GM12878 (cell line): ENCODE measurements at regions not wholly inside any gene's neighbourhood (a gene's known extent, or its start where the extent isn't known, plus 50 kb on each side); places are given as distances from the start of the nearest gene placed in this dataset.

Experiments
- ATAC-seq: fragments of 200-7000 bp; cut with Tn5 transposase; 3 replicates; pipeline ENCODE4 v1.9.1; 2020; ENCODE audit warnings: mild to moderate bottlenecking, moderate library complexity
- BruUV-seq: library from RNA; stranded (reverse); fragments of 400-500 nt; replicated peaks from 2 replicates; lab custom pipeline; 2021; lab: Mats Ljungman, UMichigan
- CTCF ChIA-PET: fragments of 300-600 bp; sonication (Branson Sonifier 250); formaldehyde crosslinking; extraction: SDS; loops from one replicate; lab custom pipeline; 2021; ENCODE audit warnings: inconsistent platforms; lab: Yijun Ruan, JAX
- POLR2A ChIA-PET: fragments of 350-600 bp; formaldehyde crosslinking; extraction: SDS; loops from one replicate; lab custom pipeline; 2021; ENCODE audit warnings: inconsistent platforms; lab: Charles Lee
- RAD21 ChIA-PET: fragments of 300-600 bp; sonication (Branson Sonifier 250); formaldehyde crosslinking; loops from one replicate; lab custom pipeline; 2023; ENCODE audit warnings: antibody characterized with exemption; ENCODE audit not compliant: unreplicated experiment; lab: Charles Lee
- SMC1A ChIA-PET: fragments of 300-600 bp; sonication (Branson Sonifier 250); formaldehyde crosslinking; loops from one replicate; lab custom pipeline; 2023; ENCODE audit not compliant: unreplicated experiment, uncharacterized antibody; lab: Charles Lee
- DNase-seq: peaks from one replicate; pipeline ENCODE4 v3.0.0-alpha.2; 2011; ENCODE audit warnings: low read depth, low spot score
- FAIRE-seq: peaks from 3 replicates; lab custom pipeline; 2011; peaks lifted over from hg19 to GRCh38; lab: Jason Lieb, UNC
- H2AFZ ChIP-seq: 2 replicates; pipeline ENCODE4 v1.6.0; 2011; ENCODE audit warnings: low read depth, low read length, control low read depth; ENCODE audit not compliant: control insufficient read depth
- H3K27ac ChIP-seq: 2 replicates; pipeline ENCODE4 v1.5.1; 2011; ENCODE audit warnings: control low read depth; ENCODE audit not compliant: control insufficient read depth, insufficient read depth
- H3K27me3 ChIP-seq, 2 experiments: replicated peaks in 1 of 2; 2 replicates each; pipeline versions ENCODE4 v1.6.0 to v1.6.1; 2011; ENCODE audit warnings: low read length in 1 of 2; ENCODE audit not compliant: control insufficient read depth in 2 of 2, insufficient read depth in 2 of 2
- H3K36me3 ChIP-seq, 2 experiments: 2 replicates each; pipeline ENCODE4 v1.5.1; 2011; ENCODE audit warnings: low read length in 1 of 2; ENCODE audit not compliant: control insufficient read depth in 2 of 2, insufficient read depth in 2 of 2
- H3K4me1 ChIP-seq: 2 replicates; pipeline ENCODE4 v1.6.1; 2011; ENCODE audit warnings: mild to moderate bottlenecking, low read length, moderate library complexity, mixed read lengths; ENCODE audit not compliant: control insufficient read depth, insufficient read depth
- H3K4me2 ChIP-seq: 2 replicates; pipeline ENCODE4 v1.6.0; 2011; ENCODE audit warnings: control low read depth; ENCODE audit not compliant: control insufficient read depth, insufficient read depth
- H3K4me3 ChIP-seq: fragments of 200-600 bp; sonication (generic); 2 replicates; pipeline ENCODE4 v1.5.1; 2016
- H3K79me2 ChIP-seq: 2 replicates; pipeline ENCODE4 v1.6.0; 2011; ENCODE audit warnings: low read length; ENCODE audit not compliant: control insufficient read depth, insufficient read depth
- H3K9ac ChIP-seq: 2 replicates; pipeline ENCODE4 v1.8.0; 2011; ENCODE audit warnings: low read length, control low read depth, mixed read lengths; ENCODE audit not compliant: control insufficient read depth, insufficient read depth
- H3K9me3 ChIP-seq: replicated peaks from 3 replicates; pipeline ENCODE4 v1.5.1; 2011; ENCODE audit warnings: mild to moderate bottlenecking, low read length; ENCODE audit not compliant: control insufficient read depth, insufficient read depth
- H4K20me1 ChIP-seq: 2 replicates; pipeline ENCODE4 v1.6.0; 2011; ENCODE audit not compliant: control insufficient read depth, insufficient read depth
- CBX3 ChIP-seq: fragments of 200-600 bp; sonication (generic); IDR thresholded peaks from 2 replicates; pipeline ENCODE4 v1.6.1; 2016; ENCODE audit warnings: low read depth, borderline replicate concordance
- CHD4 ChIP-seq: fragments of 200-600 bp; sonication (generic); IDR thresholded peaks from 2 replicates; pipeline ENCODE4 v1.6.1; 2016; ENCODE audit warnings: mild to moderate bottlenecking
- GATAD2B ChIP-seq: fragments of 450-650 bp; conservative IDR thresholded peaks from 2 replicates; pipeline ENCODE4 v1.6.1; 2017; ENCODE audit warnings: low read depth, mild to moderate bottlenecking, moderate library complexity
- IRF3 ChIP-seq: fragments of 450-650 bp; IDR thresholded peaks from 2 replicates; pipeline ENCODE4 v1.6.1; 2014; ENCODE audit warnings: mild to moderate bottlenecking
- NR2C2 ChIP-seq: IDR thresholded peaks from 2 replicates; pipeline ENCODE4 v1.6.1; 2011; ENCODE audit warnings: borderline replicate concordance, low read depth; ENCODE audit not compliant: control insufficient read depth, insufficient read length
- PAX5 ChIP-seq: IDR thresholded peaks from 2 replicates; pipeline ENCODE4 v1.6.1; 2011; ENCODE audit warnings: low read depth, low read length, borderline replicate concordance
- POLR2AphosphoS5 ChIP-seq: IDR thresholded peaks from 2 replicates; pipeline ENCODE4 v1.6.1; 2011; ENCODE audit warnings: mild to moderate bottlenecking, low read length, inconsistent platforms
- TARDBP ChIP-seq: IDR thresholded peaks from 2 replicates; pipeline ENCODE4 v1.6.1; 2016; ENCODE audit warnings: borderline replicate concordance
- WGBS: methylation state at CpG from one replicate; pipeline ENCODE4 v1.1.6; 2016; ENCODE audit warnings: low lambda C conversion rate; ENCODE audit not compliant: insufficient replicate concordance, insufficient coverage; ENCODE audit errors: missing lambda C conversion rate; 5-methylcytosine and 5-hydroxymethylcytosine counted together
- in situ Hi-C: fragments of 300-500 bp; cut with MboI; formaldehyde crosslinking; loops from 9 replicates; pipeline ENCODE4 v1.14.3; 2018; ENCODE audit warnings: mixed read lengths
- intact Hi-C: fragments of 100-400 bp; cut with micrococcal nuclease; formaldehyde crosslinking; loops from one replicate; pipeline ENCODE4 v1.14.2; 2022; ENCODE audit not compliant: unreplicated experiment
- TF ChIP-seq, protein P1 (sequence below): IDR thresholded peaks from 2 replicates; pipeline ENCODE4 v1.6.1; 2012; ENCODE audit warnings: mild to moderate bottlenecking, low read depth, low read length

DNA sequence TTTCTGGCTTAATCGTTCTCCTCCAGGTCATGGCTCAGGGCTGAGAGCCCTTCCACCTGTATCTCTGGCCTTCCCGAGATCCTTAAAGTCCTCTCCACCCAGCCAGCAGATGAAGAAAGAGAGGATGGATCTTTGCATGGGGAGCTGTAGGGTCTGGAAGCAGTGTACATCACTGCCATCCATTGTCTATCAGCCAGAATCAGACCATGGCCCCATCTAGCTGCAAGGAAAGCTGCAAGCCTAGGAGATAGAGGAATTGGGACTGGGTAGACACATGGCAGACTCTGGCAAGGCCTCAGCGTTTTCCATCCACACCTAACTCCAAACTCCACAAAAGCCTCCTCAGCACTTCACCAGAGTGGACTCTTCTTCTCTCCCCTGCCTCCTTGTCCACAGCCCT lies 113.8 kb upstream of the MAFB start:
- no peak for FAIRE-seq
- Histone ChIP-seq H4K20me1 (no peaks in the 10 kb centered on the region), H3K27ac (no peak overlapping the region), H3K4me2 (no peak overlapping the region), H3K79me2 (no peaks in the 10 kb centered on the region), H3K27me3 (peaks cover 2 to 3% of the 10 kb centered on the region in 2 experiments; a peak in 3 of 4 replicates), H3K9me3 (no peaks in the 10 kb centered on the region), H3K9ac (no peak overlapping the region), H2AFZ (no peak overlapping the region), H3K36me3 (no peaks in the 10 kb centered on the region), H3K4me1 (no peaks in the 10 kb centered on the region), H3K4me3 (no peak overlapping the region)
- CTCF ChIA-PET: interaction anchor here (0.6 kb wide), 1 partner anchor 283 kb away, joined by 4 read pairs; no protein-coding TSS in a partner anchor
- intact Hi-C loops (no loop called here), in situ Hi-C loops (no loop called here)
- RAD21 ChIA-PET: no interaction called here
- POLR2A ChIA-PET: no interaction called here
- WGBS: 3% methylated on average over 3 of the region's 3 CpGs
- ATAC-seq: no peak
- SMC1A ChIA-PET: no interaction called here
- TF ChIP-seq NR2C2: no peak
- TF ChIP-seq IRF3: no peak
- no peak for TF ChIP-seq CBX3
- no peak for TF ChIP-seq POLR2AphosphoS5
- no peak for TF ChIP-seq TARDBP
- no peak for TF ChIP-seq PAX5
- TF ChIP-seq, protein P1, sequence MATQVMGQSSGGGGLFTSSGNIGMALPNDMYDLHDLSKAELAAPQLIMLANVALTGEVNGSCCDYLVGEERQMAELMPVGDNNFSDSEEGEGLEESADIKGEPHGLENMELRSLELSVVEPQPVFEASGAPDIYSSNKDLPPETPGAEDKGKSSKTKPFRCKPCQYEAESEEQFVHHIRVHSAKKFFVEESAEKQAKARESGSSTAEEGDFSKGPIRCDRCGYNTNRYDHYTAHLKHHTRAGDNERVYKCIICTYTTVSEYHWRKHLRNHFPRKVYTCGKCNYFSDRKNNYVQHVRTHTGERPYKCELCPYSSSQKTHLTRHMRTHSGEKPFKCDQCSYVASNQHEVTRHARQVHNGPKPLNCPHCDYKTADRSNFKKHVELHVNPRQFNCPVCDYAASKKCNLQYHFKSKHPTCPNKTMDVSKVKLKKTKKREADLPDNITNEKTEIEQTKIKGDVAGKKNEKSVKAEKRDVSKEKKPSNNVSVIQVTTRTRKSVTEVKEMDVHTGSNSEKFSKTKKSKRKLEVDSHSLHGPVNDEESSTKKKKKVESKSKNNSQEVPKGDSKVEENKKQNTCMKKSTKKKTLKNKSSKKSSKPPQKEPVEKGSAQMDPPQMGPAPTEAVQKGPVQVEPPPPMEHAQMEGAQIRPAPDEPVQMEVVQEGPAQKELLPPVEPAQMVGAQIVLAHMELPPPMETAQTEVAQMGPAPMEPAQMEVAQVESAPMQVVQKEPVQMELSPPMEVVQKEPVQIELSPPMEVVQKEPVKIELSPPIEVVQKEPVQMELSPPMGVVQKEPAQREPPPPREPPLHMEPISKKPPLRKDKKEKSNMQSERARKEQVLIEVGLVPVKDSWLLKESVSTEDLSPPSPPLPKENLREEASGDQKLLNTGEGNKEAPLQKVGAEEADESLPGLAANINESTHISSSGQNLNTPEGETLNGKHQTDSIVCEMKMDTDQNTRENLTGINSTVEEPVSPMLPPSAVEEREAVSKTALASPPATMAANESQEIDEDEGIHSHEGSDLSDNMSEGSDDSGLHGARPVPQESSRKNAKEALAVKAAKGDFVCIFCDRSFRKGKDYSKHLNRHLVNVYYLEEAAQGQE: no peak
- no peak for TF ChIP-seq CHD4
- no peak for TF ChIP-seq GATAD2B
- DNase-seq: no peak
- no TSS peak for BruUV-seq
